ENCODE measurements at regions not wholly inside any gene's neighbourhood (a gene's known extent, or its start where the extent isn't known, plus 50 kb on each side); places are given as distances from the start of the nearest gene placed in this dataset.

DNA sequence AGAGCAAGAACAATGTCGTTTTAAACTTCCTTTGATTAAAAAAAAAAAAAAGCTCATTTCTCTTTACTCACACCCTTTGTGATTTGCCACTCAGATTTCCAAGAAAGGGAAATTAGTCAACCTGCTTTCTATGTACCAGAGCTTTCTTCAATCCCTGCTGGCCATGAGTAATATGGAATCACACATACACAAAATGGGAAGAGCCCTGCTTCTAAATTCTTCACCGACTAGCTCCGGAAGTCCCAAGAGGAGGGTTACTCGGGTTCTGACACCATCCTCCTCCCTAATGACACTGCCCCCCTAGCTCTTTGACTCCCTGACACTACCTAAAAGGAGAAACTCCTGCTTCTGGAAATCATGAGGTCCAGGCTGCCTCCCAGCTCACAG is 81.8 kb upstream of the SFMBT2 start:
- TF ChIP-seq, protein P1, sequence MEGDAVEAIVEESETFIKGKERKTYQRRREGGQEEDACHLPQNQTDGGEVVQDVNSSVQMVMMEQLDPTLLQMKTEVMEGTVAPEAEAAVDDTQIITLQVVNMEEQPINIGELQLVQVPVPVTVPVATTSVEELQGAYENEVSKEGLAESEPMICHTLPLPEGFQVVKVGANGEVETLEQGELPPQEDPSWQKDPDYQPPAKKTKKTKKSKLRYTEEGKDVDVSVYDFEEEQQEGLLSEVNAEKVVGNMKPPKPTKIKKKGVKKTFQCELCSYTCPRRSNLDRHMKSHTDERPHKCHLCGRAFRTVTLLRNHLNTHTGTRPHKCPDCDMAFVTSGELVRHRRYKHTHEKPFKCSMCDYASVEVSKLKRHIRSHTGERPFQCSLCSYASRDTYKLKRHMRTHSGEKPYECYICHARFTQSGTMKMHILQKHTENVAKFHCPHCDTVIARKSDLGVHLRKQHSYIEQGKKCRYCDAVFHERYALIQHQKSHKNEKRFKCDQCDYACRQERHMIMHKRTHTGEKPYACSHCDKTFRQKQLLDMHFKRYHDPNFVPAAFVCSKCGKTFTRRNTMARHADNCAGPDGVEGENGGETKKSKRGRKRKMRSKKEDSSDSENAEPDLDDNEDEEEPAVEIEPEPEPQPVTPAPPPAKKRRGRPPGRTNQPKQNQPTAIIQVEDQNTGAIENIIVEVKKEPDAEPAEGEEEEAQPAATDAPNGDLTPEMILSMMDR (conservative IDR thresholded peaks at IDR 0.05; ENCODE audit: low read length) = no peak
- no peak for TF ChIP-seq EZH2phosphoT487 (IDR thresholded peaks at IDR 0.05; ENCODE audit: borderline replicate concordance, low read depth, low read length)
